ENCODE measurements at regions not wholly inside any gene's neighbourhood (a gene's known extent, or its start where the extent isn't known, plus 50 kb on each side); places are given as distances from the start of the nearest gene placed in this dataset.

- no peak overlapping the region for H3K4me3 ChIP-seq (replicated peaks; ENCODE audit: low read depth, low read length)
- no peak for DNase-seq (ENCODE audit: extremely low read depth, low read depth)
- no peak for TF ChIP-seq CTCF (IDR thresholded peaks at IDR 0.05; ENCODE audit: low read depth, low read length, missing control alignments)
Observed at GRCh38 chr5:82403026-82403425, 124.9 kb upstream of the RPS23 start.

GRCh38 chr5:82399111-82399510, 121.0 kb upstream of the RPS23 start:
- no peak overlapping the region for H3K4me3 ChIP-seq (replicated peaks; ENCODE audit: low read depth, low read length)
- no peak for TF ChIP-seq CTCF (IDR thresholded peaks at IDR 0.05; ENCODE audit: low read depth, low read length, missing control alignments)
- DNase-seq (ENCODE audit: extremely low read depth, low read depth), result no peak

GRCh38 chr5:82397741-82398320, 119.7 kb upstream of the RPS23 start:
- no peak for TF ChIP-seq CTCF (IDR thresholded peaks at IDR 0.05; ENCODE audit: low read depth, low read length, missing control alignments)
- DNase-seq (ENCODE audit: extremely low read depth, low read depth), result no peak
- no peak overlapping the region for H3K4me3 ChIP-seq (replicated peaks; ENCODE audit: low read depth, low read length)

GRCh38 chr5:82396871-82397514, 118.8 kb upstream of the RPS23 start:
- DNase-seq (ENCODE audit: extremely low read depth, low read depth), result peak; percentile 97
- no peak overlapping the region for H3K4me3 ChIP-seq (replicated peaks; ENCODE audit: low read depth, low read length)
- no peak for TF ChIP-seq CTCF (IDR thresholded peaks at IDR 0.05; ENCODE audit: low read depth, low read length, missing control alignments)

- DNase-seq (ENCODE audit: extremely low read depth, low read depth), result no peak
- TF ChIP-seq CTCF (IDR thresholded peaks at IDR 0.05; ENCODE audit: low read depth, low read length, missing control alignments), result no peak
- H3K4me3 ChIP-seq (replicated peaks; ENCODE audit: low read depth, low read length), result no peak overlapping the region
Observed at GRCh38 chr5:82396396-82396795, 118.2 kb upstream of the RPS23 start.

GRCh38 chr5:82393951-82394350, 115.8 kb upstream of the RPS23 start:
- H3K4me3 ChIP-seq (replicated peaks; ENCODE audit: low read depth, low read length), result no peak overlapping the region
- no peak for TF ChIP-seq CTCF (IDR thresholded peaks at IDR 0.05; ENCODE audit: low read depth, low read length, missing control alignments)

GRCh38 chr5:82390088-82390487, 111.9 kb upstream of the RPS23 start:
- H3K4me3 ChIP-seq (replicated peaks; ENCODE audit: low read depth, low read length), result no peak overlapping the region
- no peak for TF ChIP-seq CTCF (IDR thresholded peaks at IDR 0.05; ENCODE audit: low read depth, low read length, missing control alignments)
- no peak for DNase-seq (ENCODE audit: extremely low read depth, low read depth)

More at GRCh38 chr5:82393951-82394350, 115.8 kb upstream of the RPS23 start:
- DNase-seq (ENCODE audit: extremely low read depth, low read depth), result no peak
